Kidney epithelial cell (primary cell): ENCODE measurements at regions not wholly inside any gene's neighbourhood (a gene's known extent, or its start where the extent isn't known, plus 50 kb on each side); places are given as distances from the start of the nearest gene placed in this dataset.

Experiments
- DNase-seq: peaks from one replicate; pipeline ENCODE4 v3.0.0-alpha.2; 2010; ENCODE audit warnings: low read depth
- H3K27me3 ChIP-seq: 2 replicates; pipeline ENCODE4 v1.6.0; 2011; ENCODE audit warnings: low read length; ENCODE audit not compliant: control insufficient read depth, insufficient read depth
- H3K36me3 ChIP-seq: 2 replicates; pipeline ENCODE4 v1.5.1; 2011; ENCODE audit warnings: low read length; ENCODE audit not compliant: control insufficient read depth, insufficient read depth
- H3K4me3 ChIP-seq: 2 replicates; pipeline ENCODE4 v1.5.1; 2011; ENCODE audit warnings: low read depth, mild to moderate bottlenecking, control low read depth, low read length
- TF ChIP-seq, protein P1 (sequence below): IDR thresholded peaks from 2 replicates; pipeline ENCODE4 v1.5.1; 2011; ENCODE audit warnings: mild to moderate bottlenecking, moderate library complexity, low read length, control low read depth, inconsistent platforms; ENCODE audit not compliant: insufficient read depth, poor library complexity, severe bottlenecking

DNA sequence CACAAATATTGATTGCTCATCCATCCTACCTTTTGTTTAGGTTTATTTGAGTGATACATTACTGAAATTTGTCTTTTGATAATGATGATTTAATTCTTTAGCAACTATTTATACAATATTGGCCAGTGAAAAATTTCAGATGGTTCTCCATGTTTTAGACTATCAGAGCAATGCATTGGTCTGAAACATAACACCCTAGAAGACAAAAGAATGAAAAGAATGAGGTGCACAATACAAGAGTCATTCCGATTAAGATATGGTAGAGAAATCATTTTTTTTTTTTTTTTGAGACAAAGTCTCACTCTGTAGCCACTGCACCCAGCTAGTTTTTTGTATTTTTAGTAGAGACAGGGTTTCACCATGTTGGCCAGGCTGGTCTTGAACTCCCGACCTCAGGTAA is 197.4 kb upstream of the FAM98A start:
- Histone ChIP-seq H3K36me3 (no peaks in the 10 kb centered on the region), H3K4me3 (no peak overlapping the region), H3K27me3 (no peaks in the 10 kb centered on the region)
- no peak for DNase-seq
- TF ChIP-seq, protein P1, sequence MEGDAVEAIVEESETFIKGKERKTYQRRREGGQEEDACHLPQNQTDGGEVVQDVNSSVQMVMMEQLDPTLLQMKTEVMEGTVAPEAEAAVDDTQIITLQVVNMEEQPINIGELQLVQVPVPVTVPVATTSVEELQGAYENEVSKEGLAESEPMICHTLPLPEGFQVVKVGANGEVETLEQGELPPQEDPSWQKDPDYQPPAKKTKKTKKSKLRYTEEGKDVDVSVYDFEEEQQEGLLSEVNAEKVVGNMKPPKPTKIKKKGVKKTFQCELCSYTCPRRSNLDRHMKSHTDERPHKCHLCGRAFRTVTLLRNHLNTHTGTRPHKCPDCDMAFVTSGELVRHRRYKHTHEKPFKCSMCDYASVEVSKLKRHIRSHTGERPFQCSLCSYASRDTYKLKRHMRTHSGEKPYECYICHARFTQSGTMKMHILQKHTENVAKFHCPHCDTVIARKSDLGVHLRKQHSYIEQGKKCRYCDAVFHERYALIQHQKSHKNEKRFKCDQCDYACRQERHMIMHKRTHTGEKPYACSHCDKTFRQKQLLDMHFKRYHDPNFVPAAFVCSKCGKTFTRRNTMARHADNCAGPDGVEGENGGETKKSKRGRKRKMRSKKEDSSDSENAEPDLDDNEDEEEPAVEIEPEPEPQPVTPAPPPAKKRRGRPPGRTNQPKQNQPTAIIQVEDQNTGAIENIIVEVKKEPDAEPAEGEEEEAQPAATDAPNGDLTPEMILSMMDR, result no peak

DNA sequence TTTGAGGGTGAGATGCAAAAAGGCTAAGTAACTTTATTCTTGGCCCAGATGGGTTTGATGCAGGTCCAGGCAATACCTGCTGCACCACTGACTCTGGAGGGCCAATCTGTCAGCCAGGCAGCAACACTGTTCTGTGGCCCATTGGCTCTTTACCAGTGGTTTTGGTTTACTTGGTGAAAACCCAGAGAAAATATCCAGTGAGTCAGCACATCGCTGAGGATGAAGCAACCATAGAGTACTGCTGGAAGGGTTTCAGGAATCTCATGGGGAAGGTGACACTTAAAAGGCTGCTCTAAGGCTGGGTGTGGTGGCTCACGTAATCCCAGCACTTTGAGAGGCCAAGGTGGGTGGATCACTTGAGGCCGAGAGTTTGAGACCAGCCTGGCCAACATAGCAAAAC is 192.5 kb upstream of the FAM98A start:
- H3K27me3 ChIP-seq, result no peaks in the 10 kb centered on the region
- TF ChIP-seq, protein P1, result no peak
- no peaks in the 10 kb centered on the region for H3K36me3 ChIP-seq
- H3K4me3 ChIP-seq, result no peak overlapping the region
- no peak for DNase-seq

DNA sequence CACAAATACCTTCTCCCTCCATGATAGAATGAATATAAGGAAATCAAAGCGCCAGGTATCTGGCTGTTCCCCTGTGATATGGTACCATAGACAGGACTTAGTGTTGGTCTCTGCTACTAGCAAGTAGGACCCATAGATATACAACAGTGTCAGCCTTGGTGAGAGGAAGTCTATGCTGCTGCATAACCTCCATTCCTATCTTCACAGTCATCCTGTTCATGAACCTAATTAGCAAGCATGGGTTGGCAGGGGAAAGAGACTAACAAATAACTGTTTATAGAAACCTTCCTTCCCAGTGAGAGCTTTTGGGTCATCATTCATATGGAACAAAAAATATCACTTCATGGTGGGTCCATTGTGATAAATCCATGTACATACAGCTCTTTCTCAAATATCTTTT is 188.9 kb upstream of the FAM98A start:
- DNase-seq, result no peak
- Histone ChIP-seq H3K4me3 (no peak overlapping the region), H3K36me3 (no peaks in the 10 kb centered on the region), H3K27me3 (no peaks in the 10 kb centered on the region)
- TF ChIP-seq, protein P1, result no peak

DNA sequence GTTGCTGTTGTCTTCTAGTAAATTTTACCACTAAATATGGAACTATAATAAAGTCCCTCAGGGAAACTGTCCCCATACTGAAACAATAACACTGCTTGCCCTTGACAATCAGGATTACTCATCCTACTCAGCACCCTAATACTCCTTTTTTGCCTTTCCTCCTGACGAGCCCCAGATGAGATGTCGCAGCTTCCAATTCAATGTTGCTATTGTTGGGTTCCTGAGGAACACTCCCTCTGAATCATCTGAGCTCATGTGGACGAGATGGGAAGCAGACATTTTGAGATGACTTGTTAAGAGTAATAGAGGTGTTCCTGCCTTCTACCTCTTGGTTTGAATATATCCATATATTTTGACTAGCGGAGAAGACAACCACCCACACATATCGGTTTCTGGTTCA is 187.8 kb upstream of the FAM98A start:
- DNase-seq, result no peak
- no peaks in the 10 kb centered on the region for H3K36me3 ChIP-seq
- H3K4me3 ChIP-seq, result no peak overlapping the region
- TF ChIP-seq, protein P1, result no peak
- H3K27me3 ChIP-seq, result no peaks in the 10 kb centered on the region

DNA sequence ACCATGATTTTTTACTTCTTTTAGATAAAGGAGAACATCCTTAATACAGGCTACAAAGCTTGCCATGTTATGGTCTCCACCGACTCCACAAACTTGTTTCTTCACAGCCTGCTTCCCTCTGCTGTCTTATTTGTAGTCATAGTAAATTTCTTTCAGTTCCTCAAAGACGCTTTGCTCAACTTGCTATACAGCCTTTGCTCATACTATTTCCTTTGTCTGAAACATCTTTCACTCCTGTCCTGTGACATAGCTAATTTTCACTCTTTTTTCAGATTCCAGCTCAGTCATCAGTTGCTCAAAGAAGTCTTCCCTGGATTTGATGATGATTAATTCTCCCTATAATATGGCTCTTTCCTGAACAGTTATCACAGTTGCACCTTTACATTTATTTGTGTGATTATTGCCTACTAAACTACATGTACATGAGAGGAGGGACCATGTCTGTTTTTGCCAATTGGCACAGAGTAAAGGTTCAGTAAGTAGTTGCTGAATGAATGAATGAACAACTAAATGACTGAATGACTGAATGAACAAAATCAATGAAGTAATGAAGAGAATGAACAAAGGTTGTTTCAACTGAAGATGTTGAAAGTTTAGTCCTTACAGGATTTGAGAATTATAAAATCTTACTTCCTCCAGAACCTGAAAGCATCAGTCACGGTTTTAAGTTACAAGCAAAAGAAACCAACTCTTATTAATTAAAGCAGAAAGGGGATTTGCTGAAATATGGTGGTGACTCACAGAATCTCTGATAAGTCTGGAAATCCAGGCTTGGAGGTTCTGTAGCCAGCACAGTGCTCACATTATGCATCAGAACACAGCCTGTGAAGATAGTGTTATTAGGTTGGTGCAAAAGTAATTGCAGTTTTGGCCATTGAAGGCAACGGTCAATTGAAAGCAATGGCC is 186.4 kb upstream of the FAM98A start:
- H3K36me3 ChIP-seq, result no peaks in the 10 kb centered on the region
- DNase-seq, result no peak
- TF ChIP-seq, protein P1, result no peak

DNA sequence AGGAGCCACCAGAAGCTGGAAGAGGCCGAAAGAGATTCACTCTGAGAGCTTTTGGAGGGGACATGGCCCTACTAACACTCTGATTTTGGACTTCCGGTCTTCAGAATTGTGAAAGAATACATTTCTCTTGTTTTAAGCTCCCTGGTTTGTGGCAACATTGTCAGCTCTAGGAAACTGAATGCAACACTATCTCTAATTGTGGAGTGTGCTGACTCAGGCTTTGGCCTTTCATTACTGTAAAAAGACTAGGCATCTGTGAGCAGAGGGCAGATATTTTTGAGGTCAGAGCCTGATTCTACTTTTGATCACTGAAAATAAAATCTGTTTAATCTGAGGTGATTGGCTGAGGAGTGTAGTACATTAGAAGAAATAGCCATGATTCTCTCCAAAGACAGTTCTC is 185.4 kb upstream of the FAM98A start:
- no peaks in the 10 kb centered on the region for H3K36me3 ChIP-seq
- H3K4me3 ChIP-seq, result no peak overlapping the region
- TF ChIP-seq, protein P1, result no peak
- DNase-seq, result no peak
- no peaks in the 10 kb centered on the region for H3K27me3 ChIP-seq

More for the DNA sequence above, 186.4 kb upstream of the FAM98A start:
- no peaks in the 10 kb centered on the region for H3K27me3 ChIP-seq
- no peak overlapping the region for H3K4me3 ChIP-seq
